ENCODE measurements at regions not wholly inside any gene's neighbourhood (a gene's known extent, or its start where the extent isn't known, plus 50 kb on each side); places are given as distances from the start of the nearest gene placed in this dataset.

- CTCF ChIA-PET = interaction anchor here (0.6 to 1.3 kb wide), 5 partner anchors 11 to 572 kb away, joined by 3 read pairs; no protein-coding TSS in a partner anchor
- no peak overlapping the region for H3K27ac Mint-ChIP-seq
- peaks cover 22% of the 10 kb centered on the region for H3K9me3 Mint-ChIP-seq
- peaks cover 45% of the 10 kb centered on the region for H3K4me1 Mint-ChIP-seq
- no peak overlapping the region for H3K4me3 Mint-ChIP-seq
- H3K36me3 Mint-ChIP-seq (ENCODE audit: low read depth) = peaks cover 20% of the 10 kb centered on the region
- H3K27me3 Mint-ChIP-seq = no peaks in the 10 kb centered on the region
- no peak for DNase-seq
- POLR2A ChIA-PET = no interaction called here
Observed at GRCh38 chr13:40098246-40098645, 442.8 kb downstream of the COG6 start.

- peaks cover 40% of the 10 kb centered on the region for H3K4me1 Mint-ChIP-seq
- no peak for DNase-seq
- H3K9me3 Mint-ChIP-seq = peaks cover 22% of the 10 kb centered on the region
- no peaks in the 10 kb centered on the region for H3K27me3 Mint-ChIP-seq
- ChIA-PET CTCF (interaction anchor here (0.9 to 3.0 kb wide), 7 partner anchors 8 to 46 kb away, joined by 3 to 14 read pairs (median 4); no protein-coding TSS in a partner anchor), POLR2A (no interaction called here)
- H3K4me3 Mint-ChIP-seq = no peak overlapping the region
- peaks cover 20% of the 10 kb centered on the region for H3K36me3 Mint-ChIP-seq (ENCODE audit: low read depth)
- H3K27ac Mint-ChIP-seq = peak overlapping the region; percentile 55
Observed at GRCh38 chr13:40101708-40102359, 446.4 kb downstream of the COG6 start.

- POLR2A ChIA-PET = no interaction called here
- Mint-ChIP-seq H3K4me3 (no peak overlapping the region), H3K4me1 (peaks cover 36% of the 10 kb centered on the region), H3K36me3 (ENCODE audit: low read depth) (peaks cover 20% of the 10 kb centered on the region), H3K27ac (peak overlapping the region; percentile 55), H3K9me3 (peaks cover 22% of the 10 kb centered on the region), H3K27me3 (no peaks in the 10 kb centered on the region)
- CTCF ChIA-PET = interaction anchor here (1.2 to 3.0 kb wide), 6 partner anchors 9 to 33 kb away, joined by 4 to 14 read pairs (median 4); no protein-coding TSS in a partner anchor
- no peak for DNase-seq
Observed at GRCh38 chr13:40102360-40102727, 446.9 kb downstream of the COG6 start.

- peak overlapping the region; percentile 78 for H3K27ac Mint-ChIP-seq
- peaks cover 32% of the 10 kb centered on the region for H3K4me1 Mint-ChIP-seq
- peaks cover 19% of the 10 kb centered on the region for H3K9me3 Mint-ChIP-seq
- ChIA-PET POLR2A (no interaction called here), CTCF (interaction anchor here (1.4 to 3.0 kb wide), 3 partner anchors 9 to 17 kb away, joined by 4 to 14 read pairs (median 5); no protein-coding TSS in a partner anchor)
- peaks cover 15% of the 10 kb centered on the region for H3K36me3 Mint-ChIP-seq (ENCODE audit: low read depth)
- peak; percentile 12 for DNase-seq
- H3K27me3 Mint-ChIP-seq = no peaks in the 10 kb centered on the region
- H3K4me3 Mint-ChIP-seq = no peak overlapping the region
Observed at GRCh38 chr13:40102854-40103253, 447.4 kb downstream of the COG6 start.

- Mint-ChIP-seq H3K4me3 (no peak overlapping the region), H3K36me3 (ENCODE audit: low read depth) (peaks cover 12% of the 10 kb centered on the region), H3K9me3 (peaks cover 13% of the 10 kb centered on the region), H3K27me3 (no peaks in the 10 kb centered on the region), H3K4me1 (peaks cover 31% of the 10 kb centered on the region), H3K27ac (no peak overlapping the region)
- CTCF ChIA-PET = interaction anchor here (1.4 to 3.0 kb wide), 3 partner anchors 8 to 16 kb away, joined by 4 to 14 read pairs (median 5); no protein-coding TSS in a partner anchor
- DNase-seq = no peak
- POLR2A ChIA-PET = no interaction called here
Observed at GRCh38 chr13:40103864-40104263, 448.4 kb downstream of the COG6 start.

- Mint-ChIP-seq H3K4me3 (no peak overlapping the region), H3K4me1 (peaks cover 38% of the 10 kb centered on the region), H3K9me3 (peaks cover 13% of the 10 kb centered on the region), H3K27me3 (no peaks in the 10 kb centered on the region), H3K36me3 (ENCODE audit: low read depth) (peaks cover 10% of the 10 kb centered on the region), H3K27ac (no peak overlapping the region)
- POLR2A ChIA-PET = no interaction called here
- DNase-seq = no peak
- CTCF ChIA-PET = no interaction called here
Observed at GRCh38 chr13:40105231-40105630, 449.8 kb downstream of the COG6 start.

GRCh38 chr13:40109351-40109844 lies 453.9 kb downstream of the COG6 start:
- peaks cover 7% of the 10 kb centered on the region for H3K36me3 Mint-ChIP-seq (ENCODE audit: low read depth)
- no peak overlapping the region for H3K27ac Mint-ChIP-seq
- ChIA-PET CTCF (interaction anchor here (1.4 to 1.8 kb wide), 2 partner anchors 8 to 15 kb away, joined by 3 to 5 read pairs; no protein-coding TSS in a partner anchor), POLR2A (no interaction called here)
- no peak for DNase-seq
- no peak overlapping the region for H3K4me3 Mint-ChIP-seq
- peaks cover 9% of the 10 kb centered on the region for H3K4me1 Mint-ChIP-seq
- H3K27me3 Mint-ChIP-seq = peaks cover 3% of the 10 kb centered on the region
- H3K9me3 Mint-ChIP-seq = peaks cover 12% of the 10 kb centered on the region

GRCh38 chr13:40113643-40114304 lies 458.3 kb downstream of the COG6 start:
- Mint-ChIP-seq H3K36me3 (ENCODE audit: low read depth) (peaks cover 7% of the 10 kb centered on the region), H3K4me3 (no peak overlapping the region), H3K4me1 (peaks cover 18% of the 10 kb centered on the region), H3K27me3 (peaks cover 3% of the 10 kb centered on the region), H3K9me3 (peaks cover 16% of the 10 kb centered on the region), H3K27ac (no peak overlapping the region)
- ChIA-PET POLR2A (no interaction called here), CTCF (interaction anchor here (1.1 to 2.6 kb wide), 4 partner anchors 11 to 45 kb away, joined by 3 to 14 read pairs (median 4); no protein-coding TSS in a partner anchor)
- no peak for DNase-seq

GRCh38 chr13:40114305-40114896 lies 458.9 kb downstream of the COG6 start:
- DNase-seq = no peak
- Mint-ChIP-seq H3K9me3 (peaks cover 20% of the 10 kb centered on the region), H3K4me3 (no peak overlapping the region), H3K4me1 (peaks cover 15% of the 10 kb centered on the region), H3K27me3 (peaks cover 3% of the 10 kb centered on the region), H3K27ac (no peak overlapping the region), H3K36me3 (ENCODE audit: low read depth) (peaks cover 7% of the 10 kb centered on the region)
- CTCF ChIA-PET = interaction anchor here (0.7 to 2.6 kb wide), 5 partner anchors 12 to 81 kb away, joined by 3 to 14 read pairs (median 3); no protein-coding TSS in a partner anchor
- POLR2A ChIA-PET = no interaction called here

GRCh38 chr13:40115426-40115825 lies 460.0 kb downstream of the COG6 start:
- peak overlapping the region; percentile 68 for H3K27ac Mint-ChIP-seq
- H3K9me3 Mint-ChIP-seq = peaks cover 19% of the 10 kb centered on the region
- no peak for DNase-seq
- peaks cover 3% of the 10 kb centered on the region for H3K27me3 Mint-ChIP-seq
- ChIA-PET CTCF (interaction anchor here (1.5 to 2.6 kb wide), 2 partner anchors 13 to 14 kb away, joined by 3 to 14 read pairs; no protein-coding TSS in a partner anchor), POLR2A (no interaction called here)
- peaks cover 5% of the 10 kb centered on the region for H3K36me3 Mint-ChIP-seq (ENCODE audit: low read depth)
- H3K4me1 Mint-ChIP-seq = peaks cover 11% of the 10 kb centered on the region
- no peak overlapping the region for H3K4me3 Mint-ChIP-seq

- H3K27me3 Mint-ChIP-seq = peaks cover 1% of the 10 kb centered on the region
- peak overlapping the region; percentile 68 for H3K27ac Mint-ChIP-seq
- no peak overlapping the region for H3K4me3 Mint-ChIP-seq
- peaks cover 17% of the 10 kb centered on the region for H3K9me3 Mint-ChIP-seq
- ChIA-PET CTCF (interaction anchor here (1.3 to 2.6 kb wide), 2 partner anchors 14 to 18 kb away, joined by 3 to 14 read pairs; no protein-coding TSS in a partner anchor), POLR2A (no interaction called here)
- peaks cover 1% of the 10 kb centered on the region for H3K36me3 Mint-ChIP-seq (ENCODE audit: low read depth)
- peaks cover 11% of the 10 kb centered on the region for H3K4me1 Mint-ChIP-seq
- DNase-seq = peak; percentile 29
Observed at GRCh38 chr13:40116008-40116407, 460.5 kb downstream of the COG6 start.

GRCh38 chr13:40118337-40118736 lies 462.9 kb downstream of the COG6 start:
- H3K27ac Mint-ChIP-seq = no peak overlapping the region
- no peak for DNase-seq
- H3K36me3 Mint-ChIP-seq (ENCODE audit: low read depth) = no peaks in the 10 kb centered on the region
- ChIA-PET POLR2A (no interaction called here), CTCF (interaction anchor here (1.0 to 2.3 kb wide), 5 partner anchors 8 to 27 kb away, joined by 3 to 6 read pairs (median 3); no protein-coding TSS in a partner anchor)
- no peak overlapping the region for H3K4me3 Mint-ChIP-seq
- H3K4me1 Mint-ChIP-seq = peaks cover 11% of the 10 kb centered on the region
- no peaks in the 10 kb centered on the region for H3K27me3 Mint-ChIP-seq
- peaks cover 20% of the 10 kb centered on the region for H3K9me3 Mint-ChIP-seq
